Left renal cortex interstitium (tissue), 4 donors: ENCODE measurements at regions not wholly inside any gene's neighbourhood (a gene's known extent, or its start where the extent isn't known, plus 50 kb on each side); places are given as distances from the start of the nearest gene placed in this dataset.

Experiments used
- DNase-seq, 4 donors: peaks; one replicate each; pipeline ENCODE4 v3.0.0-alpha.2; 2013; ENCODE audit warnings: low read depth in 4 of 4, low spot score in 2 of 4, missing footprints in 1 of 4

GRCh38 chr11:10933455-10934292, 75.8 kb upstream of the ZBED5 start:
- DNase-seq: peak; percentile 84 to 95 (median 92)

- DNase-seq: no peak
Observed at GRCh38 chr11:10932976-10933375, 75.1 kb upstream of the ZBED5 start.

- peak in 1 of 4 donors; percentile 32 for DNase-seq
Observed at GRCh38 chr11:10931761-10932670, 74.2 kb upstream of the ZBED5 start.

- peak; percentile 67 to 87 (median 71) for DNase-seq
Observed at GRCh38 chr11:10930972-10931760, 73.3 kb upstream of the ZBED5 start.

GRCh38 chr11:10930224-10930971, 72.5 kb upstream of the ZBED5 start:
- DNase-seq: no peak

GRCh38 chr11:10927538-10927937, 69.7 kb upstream of the ZBED5 start:
- no peak for DNase-seq

- no peak for DNase-seq
Observed at GRCh38 chr11:10926801-10927211, 69.0 kb upstream of the ZBED5 start.

GRCh38 chr11:10925149-10925926, 67.5 kb upstream of the ZBED5 start:
- no peak for DNase-seq

- no peak for DNase-seq
Observed at GRCh38 chr11:10923882-10924281, 66.0 kb upstream of the ZBED5 start.

- DNase-seq: no peak
Observed at GRCh38 chr11:10922892-10923291, 65.0 kb upstream of the ZBED5 start.

- no peak for DNase-seq
Observed at GRCh38 chr11:10920875-10921274, 63.0 kb upstream of the ZBED5 start.

- DNase-seq: no peak
Observed at GRCh38 chr11:10920205-10920604, 62.4 kb upstream of the ZBED5 start.

- DNase-seq: no peak
Observed at GRCh38 chr11:10918698-10919097, 60.8 kb upstream of the ZBED5 start.

GRCh38 chr11:10918275-10918674, 60.4 kb upstream of the ZBED5 start:
- DNase-seq: no peak

GRCh38 chr11:10917802-10918201, 59.9 kb upstream of the ZBED5 start:
- DNase-seq: no peak

GRCh38 chr11:10916665-10917064, 58.8 kb upstream of the ZBED5 start:
- no peak for DNase-seq

- DNase-seq: no peak
Observed at GRCh38 chr11:10914050-10914449, 56.2 kb upstream of the ZBED5 start.

GRCh38 chr11:10913075-10913474, 55.2 kb upstream of the ZBED5 start:
- no peak for DNase-seq

GRCh38 chr11:10911907-10912306, 54.1 kb upstream of the ZBED5 start:
- DNase-seq: no peak
